HG03108 (cell line): ENCODE measurements at regions not wholly inside any gene's neighbourhood (a gene's known extent, or its start where the extent isn't known, plus 50 kb on each side); places are given as distances from the start of the nearest gene placed in this dataset.
"Not testable (repeated sequence)": the region's sequence is repeated elsewhere in the genome, so short reads cannot be mapped to it uniquely, and the experiment has no call there.

Experiments
- ATAC-seq: cut with Tn5 transposase; IDR thresholded peaks from one replicate; pipeline ENCODE4 v1.9.1; 2021; ENCODE audit warnings: moderate library complexity; ENCODE audit not compliant: unreplicated experiment

GRCh38 chr9:75197561-75197960 lies 109.2 kb downstream of the OSTF1 start:
- no peak for ATAC-seq

- no peak for ATAC-seq
These were observed 110.1 kb downstream of the OSTF1 start for GRCh38 chr9:75198436-75198835.

GRCh38 chr9:75200892-75201470 lies 112.7 kb downstream of the OSTF1 start:
- ATAC-seq = no peak

- no peak for ATAC-seq
These were observed 113.3 kb downstream of the OSTF1 start for GRCh38 chr9:75201480-75202209.

GRCh38 chr9:75207997-75208396 lies 119.7 kb downstream of the OSTF1 start:
- not testable (repeated sequence) for ATAC-seq

GRCh38 chr9:75210215-75210614 lies 121.9 kb downstream of the OSTF1 start:
- no peak for ATAC-seq

GRCh38 chr9:75213765-75214164 lies 125.5 kb downstream of the OSTF1 start:
- no peak for ATAC-seq

- ATAC-seq = no peak
These were observed 138.3 kb downstream of the OSTF1 start for GRCh38 chr9:75226403-75227139.

GRCh38 chr9:75228893-75229292 lies 140.6 kb downstream of the OSTF1 start:
- no peak for ATAC-seq

GRCh38 chr9:75229605-75230332 lies 141.5 kb downstream of the OSTF1 start:
- ATAC-seq = no peak

- ATAC-seq = no peak
These were observed 142.2 kb downstream of the OSTF1 start for GRCh38 chr9:75230469-75230868.

- no peak for ATAC-seq
These were observed 142.9 kb downstream of the OSTF1 start for GRCh38 chr9:75231167-75231566.

- ATAC-seq = no peak
These were observed 144.7 kb downstream of the OSTF1 start for GRCh38 chr9:75233011-75233410.

- no peak for ATAC-seq
These were observed 147.3 kb downstream of the OSTF1 start for GRCh38 chr9:75235632-75236031.

GRCh38 chr9:75238311-75238976 lies 150.1 kb downstream of the OSTF1 start:
- ATAC-seq = peak; percentile 87

- no peak for ATAC-seq
These were observed 150.9 kb downstream of the OSTF1 start for GRCh38 chr9:75239176-75239575.

- ATAC-seq = no peak
These were observed 154.1 kb downstream of the OSTF1 start for GRCh38 chr9:75242426-75242825.

- ATAC-seq = no peak
These were observed 158.6 kb downstream of the OSTF1 start for GRCh38 chr9:75246949-75247348.

GRCh38 chr9:75265525-75265972 lies 177.2 kb downstream of the OSTF1 start:
- ATAC-seq = no peak

GRCh38 chr9:75269197-75269596 lies 180.9 kb downstream of the OSTF1 start:
- no peak for ATAC-seq

GRCh38 chr9:75273055-75273454 lies 184.7 kb downstream of the OSTF1 start:
- not testable (repeated sequence) for ATAC-seq
